Karpas-422 (cell line): ENCODE measurements at regions not wholly inside any gene's neighbourhood (a gene's known extent, or its start where the extent isn't known, plus 50 kb on each side); places are given as distances from the start of the nearest gene placed in this dataset.

ENCODE experiments used
- DNase-seq: peaks from one replicate; pipeline ENCODE4 v3.0.0-alpha.2; 2015
- H2AFZ ChIP-seq: fragments of 200-600 bp; sonication (generic); 2 replicates; pipeline ENCODE4 v1.6.1; 2014; ENCODE audit warnings: antibody characterized with exemption, low read length, mixed read lengths
- H3K27ac ChIP-seq: fragments of 200-600 bp; sonication (generic); 2 replicates; pipeline ENCODE4 v1.5.1; 2014; ENCODE audit warnings: mild to moderate bottlenecking, low read length, moderate library complexity
- H3K27me3 ChIP-seq: fragments of 200-600 bp; sonication (generic); 2 replicates; pipeline ENCODE4 v1.6.1; 2014; ENCODE audit warnings: low read length, mixed read lengths
- H3K36me3 ChIP-seq: fragments of 200-600 bp; sonication (generic); 2 replicates; pipeline ENCODE4 v1.6.1; 2014; ENCODE audit warnings: low read length, mixed read lengths; ENCODE audit not compliant: insufficient read depth
- H3K4me1 ChIP-seq: fragments of 200-600 bp; sonication (generic); 2 replicates; pipeline ENCODE4 v1.6.1; 2014; ENCODE audit warnings: mild to moderate bottlenecking, low read length, mixed read lengths
- H3K4me2 ChIP-seq: fragments of 200-600 bp; sonication (generic); 2 replicates; pipeline ENCODE4 v1.6.1; 2014; ENCODE audit warnings: low read length, low read depth, mild to moderate bottlenecking; ENCODE audit not compliant: poor library complexity, severe bottlenecking
- H3K4me3 ChIP-seq: fragments of 200-600 bp; sonication (generic); 2 replicates; pipeline ENCODE4 v1.5.1; 2014; ENCODE audit warnings: mild to moderate bottlenecking, antibody characterized with exemption, low read length, mixed read lengths
- H3K79me2 ChIP-seq: fragments of 200-600 bp; sonication (generic); 2 replicates; pipeline ENCODE4 v1.6.1; 2014; ENCODE audit warnings: mild to moderate bottlenecking, low read length, mixed read lengths
- H3K9ac ChIP-seq: fragments of 200-600 bp; sonication (generic); 2 replicates; pipeline ENCODE4 v1.6.0; 2014; ENCODE audit warnings: low read length
- H3K9me2 ChIP-seq: fragments of 200-600 bp; sonication (generic), shearing (Covaris generic); replicated peaks from 2 replicates; pipeline ENCODE4 v1.6.0; 2014; ENCODE audit warnings: mild to moderate bottlenecking, low read length, moderate library complexity; ENCODE audit not compliant: insufficient read depth
- H3K9me3 ChIP-seq: fragments of 300-700, 200-600 bp; sonication (generic); 2 replicates; pipeline ENCODE4 v1.6.1; 2014; ENCODE audit warnings: low read length, mixed read lengths
- H4K20me1 ChIP-seq: fragments of 200-600 bp; sonication (generic); 2 replicates; pipeline ENCODE4 v1.6.1; 2014; ENCODE audit warnings: mild to moderate bottlenecking, antibody characterized with exemption, low read length, low read depth; ENCODE audit not compliant: insufficient read depth

GRCh38 chr10:130869179-130869841 is 442.2 kb downstream of the TCERG1L start:
- Histone ChIP-seq H3K9ac (no peak overlapping the region), H3K9me3 (no peaks in the 10 kb centered on the region), H3K4me1 (no peaks in the 10 kb centered on the region), H2AFZ (no peak overlapping the region), H3K79me2 (no peaks in the 10 kb centered on the region), H3K4me3 (no peak overlapping the region), H3K4me2 (no peak overlapping the region), H3K9me2 (no peaks in the 10 kb centered on the region), H3K27me3 (no peaks in the 10 kb centered on the region), H3K27ac (no peak overlapping the region), H4K20me1 (no peaks in the 10 kb centered on the region), H3K36me3 (no peaks in the 10 kb centered on the region)
- no peak for DNase-seq

- Histone ChIP-seq H3K27me3 (no peaks in the 10 kb centered on the region), H3K9me2 (no peaks in the 10 kb centered on the region), H3K9ac (no peak overlapping the region), H3K4me3 (no peak overlapping the region), H2AFZ (no peak overlapping the region), H3K36me3 (no peaks in the 10 kb centered on the region), H3K9me3 (no peaks in the 10 kb centered on the region), H4K20me1 (no peaks in the 10 kb centered on the region), H3K79me2 (no peaks in the 10 kb centered on the region), H3K4me1 (peaks cover 6% of the 10 kb centered on the region), H3K27ac (no peak overlapping the region), H3K4me2 (no peak overlapping the region)
- no peak for DNase-seq
Observed at GRCh38 chr10:130871406-130871805, 440.1 kb downstream of the TCERG1L start.

GRCh38 chr10:130873636-130874035 is 437.9 kb downstream of the TCERG1L start:
- Histone ChIP-seq H3K4me2 (no peak overlapping the region), H3K27ac (no peak overlapping the region), H3K4me1 (peaks cover 6% of the 10 kb centered on the region), H3K9ac (no peak overlapping the region), H3K4me3 (no peak overlapping the region), H2AFZ (no peak overlapping the region), H4K20me1 (no peaks in the 10 kb centered on the region), H3K9me2 (no peaks in the 10 kb centered on the region), H3K79me2 (no peaks in the 10 kb centered on the region), H3K27me3 (no peaks in the 10 kb centered on the region), H3K36me3 (no peaks in the 10 kb centered on the region), H3K9me3 (no peaks in the 10 kb centered on the region)
- DNase-seq = no peak

- no peak overlapping the region for H3K27ac ChIP-seq
Observed at GRCh38 chr10:130875116-130875515, 436.4 kb downstream of the TCERG1L start.

GRCh38 chr10:130875897-130876472 is 435.5 kb downstream of the TCERG1L start:
- Histone ChIP-seq H3K9me2 (no peaks in the 10 kb centered on the region), H3K36me3 (no peaks in the 10 kb centered on the region), H3K9ac (no peak overlapping the region), H3K9me3 (no peaks in the 10 kb centered on the region), H3K27ac (no peak overlapping the region), H3K4me3 (no peak overlapping the region), H4K20me1 (no peaks in the 10 kb centered on the region), H3K4me1 (peaks cover 6% of the 10 kb centered on the region), H3K79me2 (no peaks in the 10 kb centered on the region), H3K4me2 (no peak overlapping the region), H2AFZ (no peak overlapping the region), H3K27me3 (no peaks in the 10 kb centered on the region)
- DNase-seq = no peak

More at GRCh38 chr10:130875116-130875515, 436.4 kb downstream of the TCERG1L start:
- Histone ChIP-seq H4K20me1 (no peaks in the 10 kb centered on the region), H3K4me2 (no peak overlapping the region), H3K79me2 (no peaks in the 10 kb centered on the region), H3K9me3 (no peaks in the 10 kb centered on the region), H3K4me1 (peaks cover 6% of the 10 kb centered on the region), H3K27me3 (no peaks in the 10 kb centered on the region), H3K9ac (no peak overlapping the region), H2AFZ (no peak overlapping the region), H3K36me3 (no peaks in the 10 kb centered on the region), H3K9me2 (no peaks in the 10 kb centered on the region), H3K4me3 (no peak overlapping the region)
- DNase-seq = no peak

GRCh38 chr10:130877126-130877525 is 434.4 kb downstream of the TCERG1L start:
- no peaks in the 10 kb centered on the region for H3K36me3 ChIP-seq
- no peak overlapping the region for H2AFZ ChIP-seq
- H3K79me2 ChIP-seq = no peaks in the 10 kb centered on the region
- peaks cover 6% of the 10 kb centered on the region for H3K4me1 ChIP-seq
- H3K9ac ChIP-seq = no peak overlapping the region
- no peaks in the 10 kb centered on the region for H4K20me1 ChIP-seq
- H3K27me3 ChIP-seq = no peaks in the 10 kb centered on the region
- H3K4me2 ChIP-seq = no peak overlapping the region
- H3K9me2 ChIP-seq = no peaks in the 10 kb centered on the region
- H3K27ac ChIP-seq = no peak overlapping the region
- H3K4me3 ChIP-seq = no peak overlapping the region
- DNase-seq = no peak
- H3K9me3 ChIP-seq = no peaks in the 10 kb centered on the region

- Histone ChIP-seq H3K27me3 (no peaks in the 10 kb centered on the region), H3K27ac (no peak overlapping the region), H3K4me1 (peaks cover 6% of the 10 kb centered on the region), H4K20me1 (no peaks in the 10 kb centered on the region), H3K9ac (no peak overlapping the region), H3K9me2 (no peaks in the 10 kb centered on the region), H3K9me3 (no peaks in the 10 kb centered on the region), H3K79me2 (no peaks in the 10 kb centered on the region), H3K4me3 (no peak overlapping the region), H2AFZ (no peak overlapping the region), H3K4me2 (no peak overlapping the region), H3K36me3 (no peaks in the 10 kb centered on the region)
- no peak for DNase-seq
Observed at GRCh38 chr10:130878131-130878530, 433.4 kb downstream of the TCERG1L start.

GRCh38 chr10:130882906-130883305 is 428.6 kb downstream of the TCERG1L start:
- Histone ChIP-seq H3K27me3 (no peaks in the 10 kb centered on the region), H3K4me2 (no peak overlapping the region), H3K27ac (no peak overlapping the region), H2AFZ (no peak overlapping the region), H3K36me3 (no peaks in the 10 kb centered on the region), H3K4me1 (no peaks in the 10 kb centered on the region), H3K9me3 (no peaks in the 10 kb centered on the region), H3K79me2 (no peaks in the 10 kb centered on the region), H3K4me3 (no peak overlapping the region), H3K9ac (no peak overlapping the region), H4K20me1 (no peaks in the 10 kb centered on the region), H3K9me2 (no peaks in the 10 kb centered on the region)
- no peak for DNase-seq
